Sigmoid colon (tissue), 6 donors: ENCODE measurements at regions not wholly inside any gene's neighbourhood (a gene's known extent, or its start where the extent isn't known, plus 50 kb on each side); places are given as distances from the start of the nearest gene placed in this dataset.

Experiments used
- DNase-seq: peaks from one replicate; pipeline ENCODE4 v3.0.0-alpha.2; 2019
- H3K27ac ChIP-seq, 4 donors: fragments of 200-600 bp; sonication (generic); one replicate each; pipeline ENCODE4 v1.5.1; 2016 to 2019; ENCODE audit warnings: mild to moderate bottlenecking in 1 of 4
- H3K27me3 ChIP-seq, 3 donors: fragments of 200-600 bp; sonication (generic); one replicate each; pipeline ENCODE4 v1.5.1; 2019; ENCODE audit warnings: mild to moderate bottlenecking in 1 of 3
- H3K36me3 ChIP-seq, 4 donors: fragments of 200-600 bp; sonication (generic); one replicate each; pipeline ENCODE4 v1.5.1; 2016 to 2019
- H3K4me1 ChIP-seq, 4 donors: fragments of 200-600 bp; sonication (generic); one replicate each; pipeline ENCODE4 v1.5.1; 2017 to 2019
- H3K4me3 ChIP-seq, 4 donors: fragments of 200-600 bp; sonication (generic); one replicate each; pipeline ENCODE4 v1.5.1; 2017 to 2019; ENCODE audit warnings: mild to moderate bottlenecking in 2 of 4, moderate library complexity in 1 of 4
- H3K9me3 ChIP-seq, 4 donors: fragments of 200-600 bp in 3 of 4; sonication (generic) in 3 of 4; one replicate each; pipeline versions ENCODE4 v1.5.1 to v1.6.1; 2013 to 2019
- EP300 ChIP-seq, 4 donors: sonication (generic); formaldehyde crosslinking; IDR thresholded peaks; one replicate each; pipeline ENCODE4 v1.6.1; 2017; ENCODE audit warnings: antibody characterized with exemption in 4 of 4
- POLR2A ChIP-seq, 2 donors: fragments of 450-650 bp; IDR thresholded peaks; one replicate each; pipeline ENCODE4 v1.6.1; 2016; ENCODE audit warnings: antibody characterized with exemption in 2 of 2, mild to moderate bottlenecking in 2 of 2, moderate library complexity in 2 of 2
- POLR2AphosphoS5 ChIP-seq, 4 donors: sonication (generic); formaldehyde crosslinking; IDR thresholded peaks; one replicate each; pipeline ENCODE4 v1.6.1; 2017; ENCODE audit warnings: antibody characterized with exemption in 4 of 4
- WGBS, 2 donors: extraction: QIAGEN DNeasy Blood & Tissue Kit; methylation state at CpG; one replicate each; pipeline ENCODE4 v1.1.7; 2013; 5-methylcytosine and 5-hydroxymethylcytosine counted together
- intact Hi-C: fragments of 100-400 bp; cut with DNase I; formaldehyde crosslinking; loops from one replicate; pipeline ENCODE4 v1.15.1; 2023
- TF ChIP-seq, protein P1 (sequence below), 4 experiments: fragments of 450-650 bp in 3 of 4; fragments of 200-600 bp in 1 of 4; IDR thresholded peaks; one replicate each; pipeline ENCODE4 v1.5.1; 2016 to 2019; ENCODE audit warnings: antibody characterized with exemption in 4 of 4, mild to moderate bottlenecking in 3 of 4, moderate library complexity in 2 of 4
- donor health status: healthy with polysubstance abuse.
- donor health status: healthy.

DNA sequence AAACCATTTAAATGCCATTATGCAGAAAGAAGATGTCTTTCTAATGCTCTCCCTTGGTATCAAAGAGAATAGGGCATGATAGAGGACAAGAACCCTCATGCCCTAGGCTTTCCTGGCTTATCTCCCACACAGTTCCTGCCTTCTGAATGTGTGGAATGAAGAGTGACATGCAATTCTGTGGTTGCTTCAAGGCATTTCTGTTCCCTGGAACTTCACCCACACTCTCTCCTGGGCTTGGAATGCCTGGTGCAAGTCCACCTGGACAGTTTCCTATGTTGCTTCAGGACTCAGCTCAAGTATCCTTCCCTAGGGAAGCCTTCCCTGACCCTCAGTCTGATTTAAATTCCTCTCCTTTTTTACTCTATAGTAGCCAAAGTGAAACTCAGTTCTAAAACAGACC is 53.8 kb upstream of the DRD2 start:
- no peak overlapping the region for H3K4me3 ChIP-seq
- H3K4me1 ChIP-seq, result no peaks in the 10 kb centered on the region
- no peaks in the 10 kb centered on the region for H3K36me3 ChIP-seq
- H3K27me3 ChIP-seq, result no peaks in the 10 kb centered on the region
- TF ChIP-seq EP300 (IDR thresholded peaks at IDR 0.05), result no peak
- TF ChIP-seq POLR2AphosphoS5 (IDR thresholded peaks at IDR 0.05), result no peak
- TF ChIP-seq, protein P1, sequence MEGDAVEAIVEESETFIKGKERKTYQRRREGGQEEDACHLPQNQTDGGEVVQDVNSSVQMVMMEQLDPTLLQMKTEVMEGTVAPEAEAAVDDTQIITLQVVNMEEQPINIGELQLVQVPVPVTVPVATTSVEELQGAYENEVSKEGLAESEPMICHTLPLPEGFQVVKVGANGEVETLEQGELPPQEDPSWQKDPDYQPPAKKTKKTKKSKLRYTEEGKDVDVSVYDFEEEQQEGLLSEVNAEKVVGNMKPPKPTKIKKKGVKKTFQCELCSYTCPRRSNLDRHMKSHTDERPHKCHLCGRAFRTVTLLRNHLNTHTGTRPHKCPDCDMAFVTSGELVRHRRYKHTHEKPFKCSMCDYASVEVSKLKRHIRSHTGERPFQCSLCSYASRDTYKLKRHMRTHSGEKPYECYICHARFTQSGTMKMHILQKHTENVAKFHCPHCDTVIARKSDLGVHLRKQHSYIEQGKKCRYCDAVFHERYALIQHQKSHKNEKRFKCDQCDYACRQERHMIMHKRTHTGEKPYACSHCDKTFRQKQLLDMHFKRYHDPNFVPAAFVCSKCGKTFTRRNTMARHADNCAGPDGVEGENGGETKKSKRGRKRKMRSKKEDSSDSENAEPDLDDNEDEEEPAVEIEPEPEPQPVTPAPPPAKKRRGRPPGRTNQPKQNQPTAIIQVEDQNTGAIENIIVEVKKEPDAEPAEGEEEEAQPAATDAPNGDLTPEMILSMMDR (IDR thresholded peaks at IDR 0.05), result no peak
- no peak for TF ChIP-seq POLR2A (IDR thresholded peaks at IDR 0.05)
- H3K9me3 ChIP-seq, result no peaks in the 10 kb centered on the region
- no peak for DNase-seq
- intact Hi-C loops, result no loop called here
- H3K27ac ChIP-seq, result no peak overlapping the region

DNA sequence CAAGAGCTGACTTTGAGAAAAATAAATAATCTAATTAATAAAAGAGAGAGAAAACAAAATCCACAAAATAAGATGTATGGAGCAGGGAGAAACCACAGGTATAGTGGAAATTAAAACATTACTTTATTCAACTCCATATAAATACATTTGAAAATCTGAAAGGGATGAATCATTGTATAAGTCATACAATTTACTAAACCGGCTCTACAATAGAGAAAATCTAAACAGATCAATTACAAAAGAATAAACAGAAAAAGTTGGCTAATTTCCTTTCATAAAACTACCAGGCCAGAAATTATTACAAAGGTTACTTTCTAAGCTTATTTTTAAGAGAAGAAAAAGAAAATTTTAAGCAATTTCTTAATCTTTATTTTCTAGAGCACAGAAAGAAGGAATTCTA is 51.3 kb upstream of the DRD2 start:
- no peak overlapping the region for H3K27ac ChIP-seq
- H3K36me3 ChIP-seq, result no peaks in the 10 kb centered on the region
- no peaks in the 10 kb centered on the region for H3K27me3 ChIP-seq
- no peaks in the 10 kb centered on the region for H3K9me3 ChIP-seq
- no peak for DNase-seq
- TF ChIP-seq POLR2AphosphoS5 (IDR thresholded peaks at IDR 0.05) (no peak), EP300 (IDR thresholded peaks at IDR 0.05) (no peak)
- intact Hi-C loops, result no loop called here
- no peak overlapping the region for H3K4me3 ChIP-seq
- WGBS, 2 donors, result 81 to 87% methylated on average over 1 of the region's 1 CpG
- H3K4me1 ChIP-seq, result no peaks in the 10 kb centered on the region
